ENCODE measurements at regions not wholly inside any gene's neighbourhood (a gene's known extent, or its start where the extent isn't known, plus 50 kb on each side); places are given as distances from the start of the nearest gene placed in this dataset.

DNA sequence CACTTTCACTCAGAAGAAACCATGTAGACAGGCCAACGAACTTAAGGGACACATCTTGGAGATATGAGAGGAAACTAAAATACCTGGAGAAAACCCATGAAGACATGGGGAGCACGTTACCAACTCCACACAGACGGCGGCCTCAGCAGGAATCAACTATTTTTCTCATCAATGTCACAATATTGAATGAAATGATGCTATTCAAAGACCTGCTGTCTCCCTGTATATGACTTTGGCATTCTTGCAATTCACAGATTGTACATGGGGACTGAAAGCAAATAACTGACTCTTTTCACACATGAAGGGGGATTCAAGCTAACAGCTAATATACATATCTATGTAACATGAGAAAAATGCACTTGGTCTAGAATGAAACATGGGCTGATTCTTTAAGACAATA, 869.0 kb downstream of the NXPH1 start (continued):
- TF ChIP-seq ATF6 (CRISPR knock-in tag; IDR thresholded peaks at IDR 0.05) (no peak), ZNF317 (CRISPR knock-in tag; IDR thresholded peaks at IDR 0.05; ENCODE audit: borderline replicate concordance, low read depth) (no peak), TEAD4 (CRISPR knock-in tag; IDR thresholded peaks at IDR 0.05) (no peak), CTCF (IDR thresholded peaks at IDR 0.05) (no peak), KAT7 (CRISPR knock-in tag; IDR thresholded peaks at IDR 0.05; ENCODE audit: borderline replicate concordance) (no peak), NR1H2 (CRISPR knock-in tag; IDR thresholded peaks at IDR 0.05) (no peak)
- TF ChIP-seq, protein P1, sequence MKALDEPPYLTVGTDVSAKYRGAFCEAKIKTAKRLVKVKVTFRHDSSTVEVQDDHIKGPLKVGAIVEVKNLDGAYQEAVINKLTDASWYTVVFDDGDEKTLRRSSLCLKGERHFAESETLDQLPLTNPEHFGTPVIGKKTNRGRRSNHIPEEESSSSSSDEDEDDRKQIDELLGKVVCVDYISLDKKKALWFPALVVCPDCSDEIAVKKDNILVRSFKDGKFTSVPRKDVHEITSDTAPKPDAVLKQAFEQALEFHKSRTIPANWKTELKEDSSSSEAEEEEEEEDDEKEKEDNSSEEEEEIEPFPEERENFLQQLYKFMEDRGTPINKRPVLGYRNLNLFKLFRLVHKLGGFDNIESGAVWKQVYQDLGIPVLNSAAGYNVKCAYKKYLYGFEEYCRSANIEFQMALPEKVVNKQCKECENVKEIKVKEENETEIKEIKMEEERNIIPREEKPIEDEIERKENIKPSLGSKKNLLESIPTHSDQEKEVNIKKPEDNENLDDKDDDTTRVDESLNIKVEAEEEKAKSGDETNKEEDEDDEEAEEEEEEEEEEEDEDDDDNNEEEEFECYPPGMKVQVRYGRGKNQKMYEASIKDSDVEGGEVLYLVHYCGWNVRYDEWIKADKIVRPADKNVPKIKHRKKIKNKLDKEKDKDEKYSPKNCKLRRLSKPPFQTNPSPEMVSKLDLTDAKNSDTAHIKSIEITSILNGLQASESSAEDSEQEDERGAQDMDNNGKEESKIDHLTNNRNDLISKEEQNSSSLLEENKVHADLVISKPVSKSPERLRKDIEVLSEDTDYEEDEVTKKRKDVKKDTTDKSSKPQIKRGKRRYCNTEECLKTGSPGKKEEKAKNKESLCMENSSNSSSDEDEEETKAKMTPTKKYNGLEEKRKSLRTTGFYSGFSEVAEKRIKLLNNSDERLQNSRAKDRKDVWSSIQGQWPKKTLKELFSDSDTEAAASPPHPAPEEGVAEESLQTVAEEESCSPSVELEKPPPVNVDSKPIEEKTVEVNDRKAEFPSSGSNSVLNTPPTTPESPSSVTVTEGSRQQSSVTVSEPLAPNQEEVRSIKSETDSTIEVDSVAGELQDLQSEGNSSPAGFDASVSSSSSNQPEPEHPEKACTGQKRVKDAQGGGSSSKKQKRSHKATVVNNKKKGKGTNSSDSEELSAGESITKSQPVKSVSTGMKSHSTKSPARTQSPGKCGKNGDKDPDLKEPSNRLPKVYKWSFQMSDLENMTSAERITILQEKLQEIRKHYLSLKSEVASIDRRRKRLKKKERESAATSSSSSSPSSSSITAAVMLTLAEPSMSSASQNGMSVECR (CRISPR knock-in tag; IDR thresholded peaks at IDR 0.05; ENCODE audit: borderline replicate concordance), result no peak
- TF ChIP-seq, protein P2, sequence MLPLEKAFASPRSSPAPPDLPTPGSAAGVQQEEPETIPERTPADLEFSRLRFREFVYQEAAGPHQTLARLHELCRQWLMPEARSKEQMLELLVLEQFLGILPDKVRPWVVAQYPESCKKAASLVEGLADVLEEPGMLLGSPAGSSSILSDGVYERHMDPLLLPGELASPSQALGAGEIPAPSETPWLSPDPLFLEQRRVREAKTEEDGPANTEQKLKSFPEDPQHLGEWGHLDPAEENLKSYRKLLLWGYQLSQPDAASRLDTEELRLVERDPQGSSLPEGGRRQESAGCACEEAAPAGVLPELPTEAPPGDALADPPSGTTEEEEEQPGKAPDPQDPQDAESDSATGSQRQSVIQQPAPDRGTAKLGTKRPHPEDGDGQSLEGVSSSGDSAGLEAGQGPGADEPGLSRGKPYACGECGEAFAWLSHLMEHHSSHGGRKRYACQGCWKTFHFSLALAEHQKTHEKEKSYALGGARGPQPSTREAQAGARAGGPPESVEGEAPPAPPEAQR (CRISPR knock-in tag; IDR thresholded peaks at IDR 0.05), result no peak

GRCh38 chr7:9307131-9307530, 873.7 kb downstream of the NXPH1 start:
- no peak overlapping the region for H3K4me3 Mint-ChIP-seq
- ATAC-seq, result no peak
- no peak overlapping the region for H3K27ac Mint-ChIP-seq
- peaks cover 9% of the 10 kb centered on the region for H3K4me1 Mint-ChIP-seq
- no peaks in the 10 kb centered on the region; the same call in 1 of the 2 replicates for H3K9me3 Mint-ChIP-seq
- H3K36me3 Mint-ChIP-seq, result no peaks in the 10 kb centered on the region
- H3K27me3 Mint-ChIP-seq (ENCODE audit: low read depth), result no peaks in the 10 kb centered on the region
- CTCF ChIA-PET, result no interaction called here
- no peak for TF ChIP-seq NFATC4 (CRISPR knock-in tag; IDR thresholded peaks at IDR 0.05)
- no peak for TF ChIP-seq SMAD4 (CRISPR knock-in tag; IDR thresholded peaks at IDR 0.05)
- TF ChIP-seq, protein P3, sequence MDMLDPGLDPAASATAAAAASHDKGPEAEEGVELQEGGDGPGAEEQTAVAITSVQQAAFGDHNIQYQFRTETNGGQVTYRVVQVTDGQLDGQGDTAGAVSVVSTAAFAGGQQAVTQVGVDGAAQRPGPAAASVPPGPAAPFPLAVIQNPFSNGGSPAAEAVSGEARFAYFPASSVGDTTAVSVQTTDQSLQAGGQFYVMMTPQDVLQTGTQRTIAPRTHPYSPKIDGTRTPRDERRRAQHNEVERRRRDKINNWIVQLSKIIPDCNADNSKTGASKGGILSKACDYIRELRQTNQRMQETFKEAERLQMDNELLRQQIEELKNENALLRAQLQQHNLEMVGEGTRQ (CRISPR knock-in tag; IDR thresholded peaks at IDR 0.05), result no peak
- no peak for TF ChIP-seq ZNF138 (CRISPR knock-in tag; conservative IDR thresholded peaks at IDR 0.05)
- no peak for TF ChIP-seq E2F5 (CRISPR knock-in tag; IDR thresholded peaks at IDR 0.05)
- no peak for TF ChIP-seq ZNF396 (CRISPR knock-in tag; IDR thresholded peaks at IDR 0.05; ENCODE audit: borderline replicate concordance)
- TF ChIP-seq JUN (CRISPR knock-in tag; IDR thresholded peaks at IDR 0.05), result no peak
- no peak for TF ChIP-seq ATF6 (CRISPR knock-in tag; IDR thresholded peaks at IDR 0.05)
- TF ChIP-seq FOXP4 (CRISPR knock-in tag; IDR thresholded peaks at IDR 0.05), result no peak
- POLR2A ChIA-PET, result no interaction called here
- no peak for DNase-seq (ENCODE audit: low spot score)

Data from WTC11 (cell line).